Cardiac septum (tissue), 1 donor: ENCODE measurements at regions not wholly inside any gene's neighbourhood (a gene's known extent, or its start where the extent isn't known, plus 50 kb on each side); places are given as distances from the start of the nearest gene placed in this dataset.

Source experiments
- DNase-seq: peaks from one replicate; pipeline ENCODE4 v3.0.0-alpha.2; 2020; ENCODE audit warnings: low spot score
- intact Hi-C: fragments of 100-400 bp; cut with DNase I; formaldehyde crosslinking; loops from one replicate; pipeline ENCODE4 v1.14.0; 2022
- donor health status: DM: no; HTN: no; CAD: no.

DNA sequence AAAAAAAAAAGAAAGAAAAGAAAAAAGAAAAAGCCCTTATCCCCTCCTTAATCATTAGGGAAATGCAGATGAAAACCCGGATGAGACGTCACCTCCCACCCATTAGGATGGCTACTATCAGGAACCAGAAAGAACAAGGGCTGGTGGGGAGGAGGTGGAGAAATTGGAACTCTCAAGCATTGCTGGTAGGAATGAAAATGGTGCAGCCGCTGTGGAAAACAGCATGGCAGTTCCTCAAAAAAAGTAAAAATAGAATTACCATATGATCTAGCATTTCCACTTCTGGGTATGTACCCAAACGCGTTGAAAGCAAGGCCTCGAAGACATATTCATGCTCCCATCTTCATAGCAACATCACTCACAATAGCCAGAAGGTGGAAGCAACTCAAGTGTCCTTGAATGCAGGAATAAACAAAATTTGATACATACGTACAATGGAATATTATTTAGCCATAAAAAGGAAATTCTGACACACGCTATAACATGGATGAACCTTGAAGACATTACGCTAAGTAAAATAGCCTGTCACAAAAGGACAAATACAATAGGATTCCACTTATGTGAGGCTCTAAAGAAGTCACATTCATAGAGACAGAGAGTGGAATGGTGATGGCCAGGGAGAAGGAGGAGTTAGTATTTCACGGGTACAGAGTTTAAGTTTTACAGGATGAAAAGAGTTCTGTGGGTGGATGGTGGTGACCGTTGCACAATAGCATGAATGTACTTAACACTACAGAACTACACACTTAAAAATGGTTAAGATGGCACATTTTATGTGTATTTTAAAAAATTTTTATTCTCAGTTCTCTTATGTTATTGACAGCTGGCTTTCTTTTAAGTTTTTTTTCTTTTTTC is 166.8 kb upstream of the IER5L start:
- intact Hi-C loops: no loop called here
- no peak for DNase-seq

DNA sequence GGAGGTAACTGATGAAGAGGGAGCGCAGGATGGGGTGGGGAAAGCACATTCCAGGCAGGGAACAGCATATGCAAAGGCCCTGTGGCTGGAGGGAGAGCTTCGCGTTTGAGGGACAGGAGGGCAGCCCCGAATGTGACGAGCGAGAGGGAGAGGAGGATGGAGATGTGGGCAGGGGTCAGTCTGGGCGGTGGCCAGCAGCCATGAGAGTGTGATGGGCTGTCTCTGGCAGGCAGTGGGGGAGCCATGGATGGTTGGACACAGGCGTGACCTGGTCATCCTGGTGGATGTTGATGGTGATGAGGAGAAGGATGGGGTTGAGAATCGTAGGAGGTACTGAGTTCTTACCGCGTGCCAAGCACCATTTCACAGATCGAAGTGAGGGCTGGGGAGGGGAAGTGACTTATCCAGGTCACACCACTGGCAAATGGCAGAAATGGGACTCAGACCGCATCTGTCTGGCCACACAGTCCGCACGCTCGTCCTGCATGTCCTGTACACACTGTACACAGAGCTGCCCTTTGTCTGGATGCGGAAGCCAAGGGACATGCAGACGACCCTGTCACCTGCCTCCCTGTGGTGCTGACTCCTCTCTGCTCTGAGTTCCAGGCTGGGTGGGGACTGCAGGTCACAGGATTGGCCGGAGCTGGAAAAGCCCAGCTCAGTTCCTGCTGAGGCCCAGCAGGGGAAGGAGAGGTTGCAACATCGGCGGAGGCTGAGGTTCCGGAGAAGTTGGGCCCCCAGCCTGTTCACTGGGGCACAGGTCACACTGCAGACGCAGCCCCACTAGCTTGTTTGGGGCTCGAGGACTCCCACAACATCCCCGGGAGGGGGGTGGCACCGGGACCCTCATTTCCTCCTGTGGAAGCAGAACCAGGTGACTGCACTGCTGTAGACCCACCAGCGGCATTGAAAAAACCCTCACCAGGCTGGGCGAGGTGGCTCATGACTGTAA is 165.6 kb upstream of the IER5L start:
- intact Hi-C loops: no loop called here

DNA sequence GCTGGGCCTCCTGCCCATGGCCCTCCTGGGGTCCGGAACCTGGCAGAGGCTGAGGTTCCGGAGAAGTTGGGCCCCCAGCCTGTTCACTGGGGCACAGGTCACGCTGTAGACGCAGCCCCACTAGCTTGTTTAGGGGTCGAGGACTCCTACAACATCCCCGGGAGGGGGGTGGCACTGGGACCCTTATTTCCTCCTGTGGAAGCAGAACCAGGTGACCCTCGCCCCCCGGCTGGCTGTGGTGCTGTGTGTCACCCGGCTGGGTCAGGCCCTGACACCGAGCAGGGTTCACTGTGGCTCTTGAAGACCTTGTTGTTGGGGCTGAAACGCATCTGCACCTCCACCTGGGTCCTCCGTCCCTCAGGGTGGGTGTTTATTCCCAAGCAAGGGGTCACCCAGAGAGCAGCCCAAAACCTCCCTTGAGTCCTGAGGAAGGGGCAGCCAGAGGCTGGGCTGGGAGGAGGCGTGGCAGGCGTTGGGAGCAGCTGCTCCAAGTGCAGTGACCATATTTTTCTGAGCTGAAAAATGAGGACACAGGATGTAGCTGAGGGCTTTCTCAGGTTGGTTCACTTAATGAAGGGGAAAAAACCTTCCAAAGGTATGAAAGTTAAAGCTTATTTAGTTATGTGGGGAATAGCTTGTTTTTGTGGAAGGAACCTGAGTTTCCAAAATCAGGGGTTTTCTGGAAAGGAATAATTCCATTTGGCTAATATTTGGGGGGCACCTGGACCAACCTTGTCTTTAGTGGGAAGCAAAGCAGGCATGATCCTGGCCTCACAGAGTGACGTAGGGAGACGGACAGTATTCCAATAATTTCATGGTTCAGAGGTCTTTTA is 164.7 kb upstream of the IER5L start:
- no peak for DNase-seq

More for the DNA sequence above, 165.6 kb upstream of the IER5L start:
- DNase-seq: peak; percentile 94

DNA sequence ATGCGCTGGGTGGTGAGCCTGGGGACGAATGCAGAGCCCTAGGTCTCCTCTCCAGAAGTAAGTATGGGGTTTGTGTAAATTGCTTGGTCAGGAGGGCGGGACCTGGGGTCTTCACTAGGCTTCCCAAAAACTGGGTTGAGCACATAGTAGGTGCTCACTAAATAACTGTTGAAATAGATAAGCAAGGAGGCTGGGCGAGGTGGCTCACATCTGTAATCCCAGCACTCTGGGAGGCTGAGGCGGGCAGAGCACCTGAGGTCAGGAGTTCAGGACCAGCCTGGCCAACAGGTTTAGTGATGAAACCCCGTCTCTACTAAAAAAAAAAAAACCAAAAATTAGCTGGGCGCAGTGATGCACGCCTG is 163.9 kb upstream of the IER5L start:
- intact Hi-C loops: no loop called here
- DNase-seq: no peak

More for the DNA sequence above, 164.7 kb upstream of the IER5L start:
- intact Hi-C loops: no loop called here

DNA sequence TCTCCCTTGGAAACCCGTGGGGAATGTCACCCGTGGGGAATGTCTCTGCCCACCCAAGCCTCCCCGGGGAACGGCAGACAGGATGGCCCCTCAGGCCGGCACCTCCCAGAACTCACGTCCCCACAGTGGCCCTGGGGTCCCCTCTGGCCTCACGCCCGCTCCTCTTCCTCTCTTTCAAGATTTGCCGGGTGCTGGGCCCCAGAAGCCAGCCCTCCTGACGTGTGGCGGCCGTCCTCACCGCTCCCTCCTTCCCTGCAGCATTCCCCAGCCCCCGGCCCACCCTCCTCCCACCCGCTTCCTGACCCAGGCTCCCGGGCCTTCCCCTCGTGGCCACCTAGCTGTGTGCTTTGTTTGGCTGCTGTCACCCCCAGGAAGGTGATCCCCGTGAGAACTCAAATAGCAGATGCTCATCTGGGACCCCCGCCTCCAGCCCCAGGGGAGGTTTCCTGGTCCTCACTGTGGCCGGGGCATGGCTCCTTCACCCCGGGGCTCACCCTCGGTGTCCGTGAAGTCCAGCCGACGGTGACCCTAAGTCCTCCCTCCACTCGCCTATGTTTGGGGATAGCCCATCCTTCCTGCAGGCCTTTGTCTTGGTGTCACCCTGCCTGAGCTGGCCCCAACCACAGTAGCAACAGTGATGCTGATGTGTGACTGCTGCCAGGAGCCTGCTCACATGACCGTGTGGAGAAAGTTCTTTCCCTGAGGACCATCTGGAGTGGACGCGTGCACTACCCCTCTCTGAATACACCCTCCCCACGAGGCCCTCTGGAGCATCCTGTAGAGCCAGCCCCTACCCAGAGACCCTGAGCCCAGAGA is 163.3 kb upstream of the IER5L start:
- intact Hi-C loops: no loop called here
- no peak for DNase-seq

DNA sequence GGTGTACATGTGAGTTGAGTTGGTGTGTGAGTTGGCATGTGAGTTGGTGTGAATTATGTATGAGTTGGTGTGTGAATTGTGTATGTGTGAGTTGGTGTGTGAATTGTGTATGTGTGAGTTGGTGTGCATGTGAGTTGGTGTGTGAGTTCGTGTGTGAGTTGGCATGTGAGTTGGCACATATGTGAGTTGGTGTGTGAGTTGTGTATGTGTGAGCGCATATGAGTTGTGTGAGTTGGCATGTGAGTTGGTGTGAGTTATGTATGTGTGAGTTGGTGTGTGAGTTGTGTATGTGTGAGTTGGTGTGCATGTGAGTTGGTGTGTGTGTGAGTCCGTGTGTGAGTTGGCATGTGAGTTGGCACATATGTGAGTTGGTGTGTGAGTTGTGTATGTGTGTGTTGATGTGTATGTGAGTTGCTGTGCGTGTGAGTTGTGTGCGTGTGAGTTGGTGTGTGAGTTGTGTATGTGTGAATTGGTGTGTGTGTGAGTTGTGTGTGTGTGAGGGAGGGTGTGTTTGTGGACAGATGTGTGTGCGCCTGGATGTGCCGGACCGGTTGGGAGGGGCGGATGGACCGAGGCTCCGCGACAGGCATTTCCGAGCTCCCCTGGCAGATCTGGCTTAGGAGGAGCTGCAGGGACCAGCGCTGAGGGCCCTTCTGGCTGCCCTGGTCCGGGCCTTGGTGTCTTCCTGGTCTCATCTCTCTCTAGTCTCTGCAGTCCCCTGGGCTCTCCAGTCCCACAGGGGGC is 162.5 kb upstream of the IER5L start:
- intact Hi-C loops: no loop called here
- no peak for DNase-seq

DNA sequence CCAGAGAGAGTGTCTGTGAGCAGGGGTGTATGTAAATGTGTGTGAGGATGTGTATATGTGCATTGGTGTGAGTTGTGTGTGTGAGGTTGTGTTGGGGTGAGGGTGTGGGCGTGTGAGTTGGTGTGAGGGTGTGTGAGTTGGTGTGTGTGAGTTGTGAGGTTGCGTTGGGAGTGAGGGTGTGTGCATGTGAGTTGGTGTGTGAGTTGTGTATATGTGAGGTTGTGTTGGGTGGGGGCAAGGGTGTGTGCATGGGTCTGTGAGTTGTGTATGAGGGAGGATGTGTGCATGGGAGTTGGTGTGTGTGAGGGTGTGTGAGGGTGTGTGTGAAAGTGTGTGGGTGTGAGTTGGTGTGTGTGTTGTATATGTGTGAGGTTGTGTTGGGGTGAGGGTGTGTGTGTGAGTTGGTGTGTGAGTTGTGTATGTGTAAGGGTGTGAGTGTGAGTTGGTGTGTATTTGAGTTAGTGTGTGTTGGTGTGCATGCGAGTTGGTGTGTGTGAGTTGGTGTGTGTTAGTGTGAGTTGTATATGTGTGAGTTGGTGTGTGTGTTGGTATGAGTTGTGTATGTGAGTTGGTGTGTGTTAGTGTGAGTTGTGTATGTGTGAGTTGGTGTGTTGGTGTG is 161.6 kb upstream of the IER5L start:
- intact Hi-C loops: loop anchor here (5.0 kb wide), 1 partner anchor 268 kb away; no protein-coding TSS in a partner anchor
- DNase-seq: no peak

DNA sequence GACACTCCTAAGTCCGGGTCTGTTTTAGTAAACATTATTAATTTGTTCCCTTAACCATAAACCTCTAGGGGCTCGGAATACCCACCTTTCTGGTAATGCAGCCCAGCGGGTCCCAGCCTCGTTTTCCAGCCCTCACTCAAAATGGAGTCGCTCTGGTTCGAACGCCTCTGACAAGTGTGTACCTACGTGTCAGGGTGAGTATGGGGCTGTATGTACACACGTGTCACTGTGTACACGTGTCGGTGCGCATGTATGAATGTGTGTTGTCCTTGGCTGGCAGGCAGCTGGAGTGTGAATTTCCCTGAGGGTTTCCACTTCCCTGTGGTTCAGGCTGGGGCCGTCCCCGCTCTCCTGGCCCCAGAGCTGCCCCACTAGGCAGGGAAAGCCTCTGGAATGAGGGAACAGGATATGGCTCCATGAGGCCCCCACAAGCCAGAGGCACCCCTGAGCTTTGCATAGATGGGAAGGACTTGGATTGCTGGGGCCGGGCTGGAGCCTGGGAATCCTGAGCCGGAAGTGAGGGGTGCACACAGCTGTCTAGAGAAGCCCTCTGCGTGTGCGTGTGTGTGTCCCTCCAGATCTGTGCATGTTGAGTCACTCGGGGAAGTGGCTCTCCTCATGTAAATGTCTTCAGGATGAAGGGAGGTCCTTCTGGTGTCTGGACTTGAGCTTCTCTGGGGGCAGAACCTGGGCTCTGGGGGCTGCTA is 160.8 kb upstream of the IER5L start:
- no peak for DNase-seq
- intact Hi-C loops: loop anchor here (5.0 kb wide), 1 partner anchor 268 kb away; no protein-coding TSS in a partner anchor

DNA sequence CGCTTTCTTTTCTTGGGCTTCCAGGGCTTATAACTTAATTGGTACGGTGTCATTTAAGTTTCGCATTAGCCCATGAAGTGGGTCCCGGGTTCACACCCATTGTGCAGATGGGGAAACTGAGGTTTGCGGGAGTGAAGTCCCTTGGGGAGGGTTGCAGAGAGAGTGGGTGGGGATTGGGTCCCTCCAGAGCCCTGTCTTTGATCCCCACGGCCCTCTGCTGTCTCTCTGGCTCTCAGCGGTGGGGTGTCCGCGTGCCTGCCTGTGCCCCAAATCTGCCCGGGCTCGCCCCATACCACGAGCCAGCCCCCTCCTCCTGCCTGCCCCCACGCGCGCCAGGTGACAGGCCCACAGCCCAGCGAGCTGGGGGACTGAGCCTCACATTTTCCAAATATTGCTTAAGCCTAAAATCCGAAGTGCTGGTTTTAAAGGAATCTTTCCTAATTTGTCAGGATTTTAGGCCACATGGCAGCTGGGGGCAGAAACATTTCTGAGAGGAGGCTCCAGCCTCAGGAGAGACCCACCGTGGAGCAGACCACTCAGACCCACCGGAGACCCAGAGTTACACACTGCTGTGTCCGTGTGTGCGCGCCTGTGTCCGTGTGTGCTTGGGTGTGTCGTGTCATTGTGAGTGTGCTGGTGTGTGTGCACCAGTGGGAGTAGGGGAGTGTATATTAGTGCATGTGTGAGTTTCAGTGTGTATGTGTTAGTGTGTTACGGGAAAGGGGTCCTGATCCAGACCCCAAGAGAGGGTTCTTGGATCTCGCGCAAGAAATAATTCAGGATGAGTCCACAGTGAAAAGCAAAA is 159.5 kb upstream of the IER5L start:
- DNase-seq: no peak
- intact Hi-C loops: loop anchor here (5.0 kb wide), 1 partner anchor 270 kb away; no protein-coding TSS in a partner anchor

DNA sequence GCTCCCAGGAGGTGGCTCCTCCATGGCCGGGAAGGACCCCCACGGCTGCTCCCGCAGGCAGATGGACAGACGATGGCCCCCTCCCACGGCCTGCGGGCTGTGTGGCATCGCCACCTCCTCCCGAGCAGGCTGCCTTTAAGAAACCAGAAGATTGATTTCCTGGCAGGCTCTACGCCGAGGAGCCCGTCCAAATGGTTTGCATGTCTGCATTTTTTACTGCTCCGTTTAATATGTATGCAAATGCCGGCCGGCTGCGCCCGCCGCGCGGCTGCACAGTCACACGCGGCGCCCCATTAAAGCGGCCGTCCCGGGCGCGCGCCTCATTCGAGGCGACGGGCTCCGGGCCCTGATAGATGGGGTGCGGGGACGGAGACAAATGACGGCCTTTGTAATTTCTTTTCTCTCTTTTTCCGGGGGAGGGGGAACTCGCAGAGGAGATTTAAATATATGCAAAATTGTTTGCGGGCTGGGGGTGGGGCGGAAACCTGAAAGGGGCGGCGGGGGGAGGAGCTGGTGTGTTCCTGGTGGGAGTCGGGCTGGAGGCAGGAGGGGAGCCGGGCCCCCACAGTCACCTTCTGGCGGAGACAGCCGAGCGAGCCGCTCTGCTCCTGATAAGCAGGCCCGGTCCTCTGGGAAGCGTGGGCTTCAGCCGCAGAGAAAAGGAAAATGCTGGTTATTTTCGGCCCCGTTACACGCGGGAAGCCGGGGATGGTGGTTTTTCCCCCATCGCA is 158.7 kb upstream of the IER5L start:
- intact Hi-C loops: loop anchor here (5.0 kb wide), 1 partner anchor 271 kb away; no protein-coding TSS in a partner anchor
- no peak for DNase-seq

DNA sequence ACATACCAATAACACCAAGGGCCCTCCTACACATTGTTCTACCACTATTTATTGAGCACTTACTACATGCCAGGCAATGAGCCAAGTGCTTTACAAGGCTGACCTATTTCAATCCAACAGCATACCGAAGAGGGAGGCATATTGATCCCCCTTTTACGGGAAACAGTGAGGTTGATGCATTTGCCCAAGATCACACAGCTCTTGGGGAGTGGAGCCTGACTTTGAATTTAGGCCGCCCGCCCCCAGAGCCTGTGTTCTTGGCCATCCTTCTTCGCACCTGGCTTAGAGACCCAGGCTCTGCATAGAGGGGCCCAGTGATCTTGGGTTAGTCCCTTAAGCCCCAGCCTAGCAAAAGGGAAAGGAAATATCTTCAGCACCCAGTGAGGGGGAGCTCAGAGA is 158.1 kb upstream of the IER5L start:
- intact Hi-C loops: loop anchor here (5.0 kb wide), 1 partner anchor 271 kb away; no protein-coding TSS in a partner anchor
- no peak for DNase-seq

DNA sequence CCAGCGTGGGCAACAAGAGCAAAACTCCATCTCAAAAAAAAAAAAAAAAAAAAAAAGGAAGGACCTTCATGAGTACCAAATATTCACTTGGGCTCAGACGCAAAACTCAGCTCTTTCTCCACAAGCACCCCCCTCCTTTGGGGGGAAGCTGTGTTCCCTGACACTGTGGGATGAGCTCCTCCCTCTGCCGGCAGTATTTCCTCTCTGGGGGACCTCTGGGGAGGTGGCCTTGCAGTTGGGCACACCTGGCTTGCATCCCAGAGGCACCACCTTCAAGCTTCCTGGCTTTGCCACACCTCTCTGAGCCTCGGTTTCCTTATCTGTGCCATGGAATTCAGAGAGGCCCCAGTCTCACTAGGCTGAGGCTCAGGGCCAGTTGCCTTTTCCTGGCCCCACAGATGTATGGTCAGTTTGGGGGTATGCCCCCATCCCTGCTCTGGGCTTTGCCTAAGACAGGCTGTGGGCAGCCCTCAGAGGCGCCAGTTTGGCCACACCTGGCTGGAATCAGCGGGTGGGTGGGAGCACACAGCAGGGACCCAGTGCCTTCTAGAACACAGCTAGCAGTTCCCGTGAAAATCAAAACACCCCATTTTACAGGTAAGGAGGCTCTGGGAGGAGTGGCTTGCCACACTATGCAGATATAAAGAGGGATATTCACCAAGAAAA is 157.5 kb upstream of the IER5L start:
- no peak for DNase-seq
- intact Hi-C loops: loop anchor here (2.0 to 5.0 kb wide), 3 partner anchors 147 to 272 kb away; no protein-coding TSS in a partner anchor

DNA sequence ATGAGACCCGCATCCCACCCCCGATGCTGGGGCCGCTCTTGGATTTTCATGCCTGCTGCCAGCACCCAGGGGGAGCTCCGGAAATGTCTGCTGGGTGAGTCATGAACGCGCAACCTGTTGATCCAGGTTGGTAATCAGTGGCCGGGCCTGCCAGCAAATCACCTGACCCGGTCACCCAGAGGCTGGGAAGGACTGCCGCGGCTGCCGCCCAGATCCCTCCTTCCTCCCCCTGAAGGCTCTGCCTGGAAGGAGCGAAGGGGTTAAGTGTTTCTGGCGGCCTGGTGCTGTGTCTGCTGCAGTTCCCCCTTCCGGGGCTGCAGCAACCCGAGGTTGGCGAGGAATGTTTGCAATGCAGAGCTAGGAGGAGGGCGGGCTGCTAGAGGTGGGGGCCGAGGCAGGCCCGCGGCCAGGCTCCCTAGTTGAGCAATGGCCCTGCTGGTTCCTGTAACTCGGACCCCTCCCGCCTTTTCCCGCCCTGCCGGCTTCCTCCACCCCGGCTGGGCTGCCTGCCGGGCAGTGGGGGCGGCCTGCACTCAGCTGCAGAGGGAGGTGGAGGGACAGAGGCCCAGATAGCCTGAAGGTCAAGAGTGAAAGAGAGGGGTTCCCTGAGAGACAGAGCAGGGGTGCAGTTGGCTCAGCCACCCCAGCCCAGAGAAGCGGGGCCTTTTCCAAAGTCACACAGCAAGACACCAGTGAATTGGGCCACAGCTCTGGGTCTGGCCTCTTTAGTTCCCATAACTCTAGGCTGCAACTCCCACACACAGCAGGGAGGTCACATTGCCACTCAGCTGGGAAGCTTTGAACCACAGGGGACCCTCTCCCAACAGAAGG is 156.3 kb upstream of the IER5L start:
- intact Hi-C loops: loop anchor here (1.0 to 5.0 kb wide), 5 partner anchors 78 to 196 kb away; no protein-coding TSS in a partner anchor
- DNase-seq: peak; percentile 96

DNA sequence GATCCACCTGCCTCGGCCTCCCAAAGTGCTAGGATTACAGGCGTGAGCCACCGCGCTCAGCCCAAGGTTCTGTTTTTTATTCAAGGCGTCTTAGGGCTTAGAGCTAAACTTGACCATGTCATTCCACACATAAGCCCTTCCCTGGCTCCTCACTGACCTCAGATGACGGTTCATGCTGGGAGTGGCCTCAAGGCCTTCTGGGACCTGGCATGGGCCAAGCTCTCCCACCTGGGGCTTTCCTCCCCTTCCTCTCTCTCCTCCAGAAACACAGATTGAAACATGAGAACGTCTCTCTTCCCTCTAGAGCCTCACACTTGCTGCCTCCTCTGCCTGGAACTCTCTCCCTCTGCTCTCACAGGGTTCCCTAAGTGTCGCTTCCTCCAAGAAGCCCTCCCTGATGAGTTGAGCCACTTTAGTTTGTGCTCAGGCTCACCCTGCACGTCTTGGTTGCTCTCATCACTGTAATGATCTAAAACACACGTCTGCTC is 155.6 kb upstream of the IER5L start:
- DNase-seq: no peak
- intact Hi-C loops: loop anchor here (1.0 to 5.0 kb wide), 5 partner anchors 79 to 195 kb away; no protein-coding TSS in a partner anchor
